Heart right ventricle (tissue), 16 donors: ENCODE measurements at regions not wholly inside any gene's neighbourhood (a gene's known extent, or its start where the extent isn't known, plus 50 kb on each side); places are given as distances from the start of the nearest gene placed in this dataset.

Source experiments
- ATAC-seq, 8 donors: fragments of 200-7000 bp; cut with Tn5 transposase; one replicate each; pipeline ENCODE4 v1.9.1; 2020; ENCODE audit warnings: mild to moderate bottlenecking in 8 of 8, moderate library complexity in 8 of 8, moderate number of reproducible peaks in 1 of 8
- DNase-seq, 2 donors: peaks; one replicate each; pipeline ENCODE4 v3.0.0-alpha.2; 2020
- H3K27ac ChIP-seq, 10 donors: fragments of 200-600 bp; sonication (generic) in 2 of 10; one replicate each; pipeline versions ENCODE4 v1.5.0 to v1.8.0; 2020 to 2022; ENCODE audit warnings: mild to moderate bottlenecking in 3 of 10
- H3K27me3 ChIP-seq, 7 donors: fragments of 200-600 bp; one replicate each; pipeline ENCODE4 v1.8.0; 2021 to 2022; ENCODE audit warnings: mild to moderate bottlenecking in 2 of 7
- H3K36me3 ChIP-seq, 9 donors: fragments of 200-600 bp; sonication (generic) in 1 of 9; one replicate each; pipeline versions ENCODE4 v1.5.0 to v1.8.0; 2020 to 2022; ENCODE audit warnings: mild to moderate bottlenecking in 2 of 9
- H3K4me1 ChIP-seq, 9 donors: fragments of 200-600 bp; sonication (generic) in 1 of 9; one replicate each; pipeline versions ENCODE4 v1.5.0 to v1.8.0; 2020 to 2022; ENCODE audit warnings: mild to moderate bottlenecking in 4 of 9
- H3K4me3 ChIP-seq, 10 donors: fragments of 200-600 bp; sonication (generic) in 2 of 10; one replicate each; pipeline versions ENCODE4 v1.5.0 to v1.8.0; 2020 to 2022; ENCODE audit warnings: mild to moderate bottlenecking in 7 of 10, moderate library complexity in 2 of 10
- H3K9me3 ChIP-seq, 11 donors: fragments of 200-600 bp in 10 of 11; sonication (generic) in 2 of 11; one replicate each; pipeline versions ENCODE4 v1.5.0 to v1.8.0; 2013 to 2022; ENCODE audit warnings: mild to moderate bottlenecking in 2 of 11, control low read depth in 1 of 11, moderate library complexity in 1 of 11
- WGBS, 2 donors: extraction: QIAGEN DNeasy Blood & Tissue Kit; methylation state at CpG; one replicate each; pipeline ENCODE4 v1.1.7; 2013; ENCODE audit warnings: inconsistent platforms in 1 of 2; 5-methylcytosine and 5-hydroxymethylcytosine counted together
- intact Hi-C, 10 donors: fragments of 100-400 bp; cut with DNase I; formaldehyde crosslinking; loops; one replicate each; pipeline versions ENCODE4 v1.11.1 to v1.14.2; 2022
- TF ChIP-seq, protein P1 (sequence below), 9 donors: fragments of 200-600 bp; sonication (generic) in 2 of 9; IDR thresholded peaks; one replicate each; pipeline versions ENCODE4 v1.5.0 to v1.8.0; 2021 to 2022; ENCODE audit warnings: antibody characterized with exemption in 9 of 9, mild to moderate bottlenecking in 5 of 9, moderate library complexity in 1 of 9
- donor health status: Arrhythmogenic right ventricular cardiomyopathy.
- donor health status: ischemic (EF 13 %, LVEDD 7.1; RV severe dilation, severe dysfunction).
- donor health status: healthy with polysubstance abuse.
- donor health status: DM: no; HTN: yes; CAD: no.
- donor health status: DM: no; HTN: no; CAD: no.
- donor health status: ischemic (EF 25% LVEDD 6.9; RV normal size, moderate dysfunction).
- donor health status: ischemic (EF 25% LVEDD 5.7; RV mildly dilated, moderate dysfunction).
- donor health status: healthy.
- donor health status: DM: yes; HTN: yes; CAD: no.
- donor health status: Ischemic cardiomyopathy.
- donor health status: ischemic (EF 35%, LVEDD 5.7; RV mildly dilated, moderate dysfunction).
- donor health status: nonischemic (EF 11% LVEDD 7.7; RV severe dilation, severe dysfunction).
- donor health status: DM: yes; HTN: yes; CAD: no.
- donor health status: PGD.
- donor health status: ischemic (EF 29% LVEDD 5.4; RV normal size, mild dysfunction).
- donor health status: nonischemic (EF 23%, LVEDD 6.1; RV moderate dilation, normal function).

GRCh38 chr6:144341831-144342527 is 56.8 kb downstream of the UTRN start:
- Histone ChIP-seq H3K36me3 (no peaks in the 10 kb centered on the region), H3K27me3 (no peaks in the 10 kb centered on the region), H3K4me1 (peaks cover 0 to 99% (median 75%) of the 10 kb centered on the region in 9 donors), H3K4me3 (no peak overlapping the region), H3K9me3 (no peaks in the 10 kb centered on the region), H3K27ac (peak overlapping the region in 4 of 10 donors; percentile 23 to 85 (median 58))
- WGBS, 2 donors, result 83 to 90% methylated on average over 5 of the region's 5 CpGs
- intact Hi-C loops, result loop anchor here in 3 of 10 donors (5.0 to 10.0 kb wide), 2 partner anchors 55 to 57 kb away; partner anchors contain the start of gene UTRN (in 3 of the 3)
- TF ChIP-seq, protein P1, sequence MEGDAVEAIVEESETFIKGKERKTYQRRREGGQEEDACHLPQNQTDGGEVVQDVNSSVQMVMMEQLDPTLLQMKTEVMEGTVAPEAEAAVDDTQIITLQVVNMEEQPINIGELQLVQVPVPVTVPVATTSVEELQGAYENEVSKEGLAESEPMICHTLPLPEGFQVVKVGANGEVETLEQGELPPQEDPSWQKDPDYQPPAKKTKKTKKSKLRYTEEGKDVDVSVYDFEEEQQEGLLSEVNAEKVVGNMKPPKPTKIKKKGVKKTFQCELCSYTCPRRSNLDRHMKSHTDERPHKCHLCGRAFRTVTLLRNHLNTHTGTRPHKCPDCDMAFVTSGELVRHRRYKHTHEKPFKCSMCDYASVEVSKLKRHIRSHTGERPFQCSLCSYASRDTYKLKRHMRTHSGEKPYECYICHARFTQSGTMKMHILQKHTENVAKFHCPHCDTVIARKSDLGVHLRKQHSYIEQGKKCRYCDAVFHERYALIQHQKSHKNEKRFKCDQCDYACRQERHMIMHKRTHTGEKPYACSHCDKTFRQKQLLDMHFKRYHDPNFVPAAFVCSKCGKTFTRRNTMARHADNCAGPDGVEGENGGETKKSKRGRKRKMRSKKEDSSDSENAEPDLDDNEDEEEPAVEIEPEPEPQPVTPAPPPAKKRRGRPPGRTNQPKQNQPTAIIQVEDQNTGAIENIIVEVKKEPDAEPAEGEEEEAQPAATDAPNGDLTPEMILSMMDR (IDR thresholded peaks at IDR 0.05), result no peak
- ATAC-seq (no peak), DNase-seq (no peak)

GRCh38 chr6:144343701-144344428 is 58.7 kb downstream of the UTRN start:
- no peaks in the 10 kb centered on the region for H3K36me3 ChIP-seq
- H3K27me3 ChIP-seq, result no peaks in the 10 kb centered on the region
- H3K4me3 ChIP-seq, result peak overlapping the region in 9 of 10 donors; percentile 15 to 51 (median 39)
- TF ChIP-seq, protein P1 (IDR thresholded peaks at IDR 0.05), result no peak
- H3K9me3 ChIP-seq, result no peaks in the 10 kb centered on the region
- DNase-seq (peak in 1 of 2 donors; percentile 31), ATAC-seq (peak; percentile 72 to 93 (median 82))
- peak overlapping the region; percentile 22 to 85 (median 72) for H3K27ac ChIP-seq
- intact Hi-C loops, result loop anchor here in 4 of 10 donors (1.0 to 10.0 kb wide), 3 partner anchors 22 to 59 kb away; partner anchors contain the start of gene UTRN (in 3 of the 4)
- peaks cover 0 to 100% (median 91%) of the 10 kb centered on the region in 9 donors for H3K4me1 ChIP-seq
- WGBS, 2 donors, result 48 to 59% methylated on average over 10 of the region's 10 CpGs

- ATAC-seq (no peak), DNase-seq (no peak)
- H3K4me3 ChIP-seq, result peak overlapping the region in 9 of 10 donors; percentile 15 to 51 (median 39)
- intact Hi-C loops, result loop anchor here in 4 of 10 donors (1.0 to 10.0 kb wide), 3 partner anchors 22 to 60 kb away; partner anchors contain the start of gene UTRN (in 3 of the 4)
- H3K36me3 ChIP-seq, result no peaks in the 10 kb centered on the region
- no peaks in the 10 kb centered on the region for H3K9me3 ChIP-seq
- TF ChIP-seq, protein P1 (IDR thresholded peaks at IDR 0.05), result no peak
- 72 to 75% methylated on average over 5 of the region's 5 CpGs for WGBS, 2 donors
- H3K27me3 ChIP-seq, result no peaks in the 10 kb centered on the region
- peaks cover 0 to 100% (median 91%) of the 10 kb centered on the region in 9 donors for H3K4me1 ChIP-seq
- peak overlapping the region in 9 of 10 donors; percentile 47 to 85 (median 71) for H3K27ac ChIP-seq
Measured at GRCh38 chr6:144344646-144345045, 59.5 kb downstream of the UTRN start.

- ATAC-seq, result no peak
- Histone ChIP-seq H3K36me3 (no peaks in the 10 kb centered on the region), H3K4me3 (peak overlapping the region in 6 of 10 donors; percentile 39 to 51 (median 44)), H3K9me3 (no peaks in the 10 kb centered on the region), H3K27me3 (no peaks in the 10 kb centered on the region), H3K4me1 (peaks cover 0 to 100% (median 91%) of the 10 kb centered on the region in 9 donors), H3K27ac (peak overlapping the region in 7 of 10 donors; percentile 28 to 85 (median 66))
- 88 to 93% methylated on average over 4 of the region's 4 CpGs for WGBS, 2 donors
- TF ChIP-seq, protein P1 (IDR thresholded peaks at IDR 0.05), result no peak
- DNase-seq, result no peak
- intact Hi-C loops, result loop anchor here in 1 of 10 donors (10.0 kb wide), 1 partner anchor 61 kb away; the partner anchor contains the start of gene UTRN
Measured at GRCh38 chr6:144345451-144345850, 60.3 kb downstream of the UTRN start.
